ENCODE measurements at regions not wholly inside any gene's neighbourhood (a gene's known extent, or its start where the extent isn't known, plus 50 kb on each side); places are given as distances from the start of the nearest gene placed in this dataset.

- no peak for TF ChIP-seq CTCF (IDR thresholded peaks at IDR 0.05; ENCODE audit: borderline replicate concordance, insufficient read depth, low read depth, low read length)
- H3K4me3 ChIP-seq (ENCODE audit: low read depth, low read length) = no peak overlapping the region
Measured at GRCh38 chr10:94097656-94098055, 103.9 kb downstream of the PLCE1 start.

- TF ChIP-seq CTCF (IDR thresholded peaks at IDR 0.05; ENCODE audit: borderline replicate concordance, insufficient read depth, low read depth, low read length) = no peak
- no peak overlapping the region for H3K4me3 ChIP-seq (ENCODE audit: low read depth, low read length)
Measured at GRCh38 chr10:94098896-94099295, 105.2 kb downstream of the PLCE1 start.

GRCh38 chr10:94101894-94102293 is 108.2 kb downstream of the PLCE1 start:
- no peak for TF ChIP-seq CTCF (IDR thresholded peaks at IDR 0.05; ENCODE audit: borderline replicate concordance, insufficient read depth, low read depth, low read length)
- H3K4me3 ChIP-seq (ENCODE audit: low read depth, low read length) = no peak overlapping the region

- no peak for TF ChIP-seq CTCF (IDR thresholded peaks at IDR 0.05; ENCODE audit: borderline replicate concordance, insufficient read depth, low read depth, low read length)
- no peak overlapping the region for H3K4me3 ChIP-seq (ENCODE audit: low read depth, low read length)
Measured at GRCh38 chr10:94102436-94102835, 108.7 kb downstream of the PLCE1 start.

- H3K4me3 ChIP-seq (ENCODE audit: low read depth, low read length) = no peak overlapping the region
- no peak for TF ChIP-seq CTCF (IDR thresholded peaks at IDR 0.05; ENCODE audit: borderline replicate concordance, insufficient read depth, low read depth, low read length)
Measured at GRCh38 chr10:94103192-94103591, 109.5 kb downstream of the PLCE1 start.

GRCh38 chr10:94103801-94104221 is 110.1 kb downstream of the PLCE1 start:
- no peak overlapping the region for H3K4me3 ChIP-seq (ENCODE audit: low read depth, low read length)
- no peak for TF ChIP-seq CTCF (IDR thresholded peaks at IDR 0.05; ENCODE audit: borderline replicate concordance, insufficient read depth, low read depth, low read length)

GRCh38 chr10:94104316-94105000 is 110.7 kb downstream of the PLCE1 start:
- TF ChIP-seq CTCF (IDR thresholded peaks at IDR 0.05; ENCODE audit: borderline replicate concordance, insufficient read depth, low read depth, low read length) = no peak
- no peak overlapping the region for H3K4me3 ChIP-seq (ENCODE audit: low read depth, low read length)
